Left lung (tissue), 4 donors: ENCODE measurements at regions not wholly inside any gene's neighbourhood (a gene's known extent, or its start where the extent isn't known, plus 50 kb on each side); places are given as distances from the start of the nearest gene placed in this dataset.

Experiments used
- ATAC-seq: fragments of 200-7000 bp; cut with Tn5 transposase; one replicate; pipeline ENCODE4 v1.9.1; 2020; ENCODE audit warnings: moderate library complexity
- DNase-seq, 4 donors: peaks; one replicate each; pipeline ENCODE4 v3.0.0-alpha.2; 2013 to 2020
- H3K27ac ChIP-seq, 2 donors: fragments of 200-600 bp; sonication (generic) in 1 of 2; one replicate each; pipeline versions ENCODE4 v1.5.0 to v1.8.0; 2020 to 2021
- H3K27me3 ChIP-seq, 2 donors: fragments of 200-600 bp; sonication (generic) in 1 of 2; one replicate each; pipeline versions ENCODE4 v1.5.0 to v1.8.0; 2020 to 2021
- H3K36me3 ChIP-seq, 2 donors: fragments of 200-600 bp; sonication (generic) in 1 of 2; one replicate each; pipeline versions ENCODE4 v1.5.0 to v1.8.0; 2020 to 2021
- H3K4me1 ChIP-seq, 2 donors: fragments of 200-600 bp; one replicate each; pipeline ENCODE4 v1.8.0; 2021
- H3K4me3 ChIP-seq, 2 donors: fragments of 200-600 bp; sonication (generic) in 1 of 2; one replicate each; pipeline versions ENCODE4 v1.5.0 to v1.8.0; 2020 to 2021; ENCODE audit warnings: mild to moderate bottlenecking in 1 of 2
- H3K9me3 ChIP-seq, 2 donors: fragments of 200-600 bp; sonication (generic) in 1 of 2; one replicate each; pipeline versions ENCODE4 v1.5.0 to v1.8.0; 2020 to 2021
- CTCF ChIP-seq, 2 donors: fragments of 200-600 bp; sonication (generic) in 1 of 2; IDR thresholded peaks; one replicate each; pipeline versions ENCODE4 v1.5.0 to v1.8.0; 2021; ENCODE audit warnings: antibody characterized with exemption in 2 of 2
- intact Hi-C, 2 donors: fragments of 100-400 bp; cut with DNase I; formaldehyde crosslinking; loops; one replicate each; pipeline versions ENCODE4 v1.11.2 to v1.14.2; 2022
- donor health status: DM: no; HTN: yes; CAD: no.
- donor health status: DM: no; HTN: no; CAD: no.

- Histone ChIP-seq H3K4me1 (no peaks in the 10 kb centered on the region), H3K9me3 (no peaks in the 10 kb centered on the region), H3K36me3 (no peaks in the 10 kb centered on the region), H3K4me3 (no peak overlapping the region), H3K27me3 (no peaks in the 10 kb centered on the region), H3K27ac (no peak overlapping the region)
- no peak for TF ChIP-seq CTCF (IDR thresholded peaks at IDR 0.05)
- no peak for ATAC-seq
- intact Hi-C loops: no loop called here
- no peak for DNase-seq
These were observed 116.1 kb downstream of the SPANXN3 start for GRCh38 chrX:143401160-143401559.

- TF ChIP-seq CTCF (IDR thresholded peaks at IDR 0.05): no peak
- Histone ChIP-seq H3K4me1 (no peaks in the 10 kb centered on the region), H3K9me3 (peaks cover 0 to 5% of the 10 kb centered on the region in 2 donors), H3K36me3 (no peaks in the 10 kb centered on the region), H3K4me3 (no peak overlapping the region), H3K27ac (no peak overlapping the region), H3K27me3 (no peaks in the 10 kb centered on the region)
- ATAC-seq (no peak), DNase-seq (no peak)
- intact Hi-C loops: no loop called here
These were observed 138.4 kb downstream of the SPANXN3 start for GRCh38 chrX:143378851-143379250.

- intact Hi-C loops: no loop called here
- Histone ChIP-seq H3K27me3 (no peaks in the 10 kb centered on the region), H3K4me3 (no peak overlapping the region), H3K36me3 (no peaks in the 10 kb centered on the region), H3K9me3 (no peaks in the 10 kb centered on the region), H3K4me1 (no peaks in the 10 kb centered on the region), H3K27ac (no peak overlapping the region)
- DNase-seq: no peak
- ATAC-seq: no peak
- no peak for TF ChIP-seq CTCF (IDR thresholded peaks at IDR 0.05)
These were observed 153.9 kb downstream of the SPANXN3 start for GRCh38 chrX:143363419-143363818.

GRCh38 chrX:143340190-143340589, 177.1 kb downstream of the SPANXN3 start:
- DNase-seq: no peak
- Histone ChIP-seq H3K4me3 (no peak overlapping the region), H3K27ac (no peak overlapping the region), H3K36me3 (no peaks in the 10 kb centered on the region), H3K4me1 (no peaks in the 10 kb centered on the region), H3K9me3 (no peaks in the 10 kb centered on the region), H3K27me3 (no peaks in the 10 kb centered on the region)
- ATAC-seq: no peak
- intact Hi-C loops: no loop called here
- TF ChIP-seq CTCF (IDR thresholded peaks at IDR 0.05): no peak

- H3K36me3 ChIP-seq: no peaks in the 10 kb centered on the region
- H3K27ac ChIP-seq: no peak overlapping the region
- DNase-seq (no peak), ATAC-seq (no peak)
- TF ChIP-seq CTCF (IDR thresholded peaks at IDR 0.05): no peak
- H3K4me1 ChIP-seq: no peaks in the 10 kb centered on the region
- no peaks in the 10 kb centered on the region for H3K9me3 ChIP-seq
- intact Hi-C loops: no loop called here
- H3K27me3 ChIP-seq: no peaks in the 10 kb centered on the region
- no peak overlapping the region for H3K4me3 ChIP-seq
These were observed 181.0 kb downstream of the SPANXN3 start for GRCh38 chrX:143336261-143336660.
